Keratinocyte (primary cell): ENCODE measurements at regions not wholly inside any gene's neighbourhood (a gene's known extent, or its start where the extent isn't known, plus 50 kb on each side); places are given as distances from the start of the nearest gene placed in this dataset.

Source experiments
- DNase-seq: peaks from one replicate; pipeline ENCODE4 v3.0.0-alpha.2; 2011; ENCODE audit warnings: low read depth, missing footprints, low spot score
- FAIRE-seq: peaks from 2 replicates; lab custom pipeline; 2011; peaks lifted over from hg19 to GRCh38; lab: Jason Lieb, UNC
- H2AFZ ChIP-seq: 2 replicates; pipeline ENCODE4 v1.6.0; 2012; ENCODE audit warnings: low read length, control low read depth, inconsistent platforms; ENCODE audit not compliant: control insufficient read depth
- H3K27ac ChIP-seq: 2 replicates; pipeline ENCODE4 v1.5.1; 2011; ENCODE audit warnings: low read length; ENCODE audit not compliant: control insufficient read depth, insufficient read depth
- H3K27me3 ChIP-seq: 3 replicates; pipeline ENCODE4 v1.6.0; 2011; ENCODE audit warnings: low read length; ENCODE audit not compliant: control insufficient read depth, insufficient read depth; ENCODE audit errors: extremely low read depth
- H3K36me3 ChIP-seq, 2 experiments: 2 replicates in 1 of 2; 3 replicates in 1 of 2; pipeline ENCODE4 v1.5.1; 2011; ENCODE audit warnings: low read length in 2 of 2, mild to moderate bottlenecking in 1 of 2; ENCODE audit not compliant: control insufficient read depth in 2 of 2, insufficient read depth in 2 of 2; ENCODE audit errors: extremely low read depth in 1 of 2
- H3K4me1 ChIP-seq: 3 replicates; pipeline ENCODE4 v1.5.1; 2011; ENCODE audit warnings: low read length; ENCODE audit not compliant: control insufficient read depth, insufficient read depth; ENCODE audit errors: extremely low read depth
- H3K4me2 ChIP-seq: 3 replicates; pipeline ENCODE4 v1.6.0; 2011; ENCODE audit warnings: low read depth, low read length; ENCODE audit not compliant: control insufficient read depth, insufficient read depth; ENCODE audit errors: extremely low read depth
- H3K4me3 ChIP-seq, 3 experiments: fragments of 200-600 bp in 1 of 3; sonication (generic) in 1 of 3; 2 replicates in 2 of 3; 3 replicates in 1 of 3; pipeline ENCODE4 v1.5.1; 2011 to 2016; ENCODE audit warnings: low read length in 3 of 3, mild to moderate bottlenecking in 3 of 3, control low read depth in 2 of 3, inconsistent platforms in 1 of 3, low read depth in 1 of 3, mixed read lengths in 1 of 3, mixed run types in 1 of 3, moderate library complexity in 1 of 3; ENCODE audit not compliant: control insufficient read depth in 2 of 3, insufficient read depth in 2 of 3; ENCODE audit errors: extremely low read depth in 1 of 3
- H3K79me2 ChIP-seq: 2 replicates; pipeline ENCODE4 v1.6.0; 2012; ENCODE audit warnings: low read length; ENCODE audit not compliant: control insufficient read depth, insufficient read depth
- H3K9ac ChIP-seq: 3 replicates; pipeline ENCODE4 v1.6.0; 2011; ENCODE audit warnings: low read length; ENCODE audit not compliant: control insufficient read depth, insufficient read depth; ENCODE audit errors: extremely low read depth
- H3K9me1 ChIP-seq: 3 replicates; pipeline ENCODE4 v1.6.0; 2011; ENCODE audit warnings: low read length; ENCODE audit not compliant: control insufficient read depth, insufficient read depth; ENCODE audit errors: extremely low read depth
- H3K9me3 ChIP-seq: 2 replicates; pipeline ENCODE4 v1.5.1; 2012; ENCODE audit warnings: low read depth, low read length; ENCODE audit not compliant: control insufficient read depth
- H4K20me1 ChIP-seq: 3 replicates; pipeline ENCODE4 v1.6.0; 2011; ENCODE audit warnings: low read length; ENCODE audit not compliant: control insufficient read depth, insufficient read depth; ENCODE audit errors: extremely low read depth
- CTCF ChIP-seq, 3 experiments: IDR thresholded peaks in 1 of 3; conservative IDR thresholded peaks in 1 of 3; optimal IDR thresholded peaks in 1 of 3; 2 replicates in 2 of 3; 3 replicates in 1 of 3; pipeline versions ENCODE3 to v1.5.1; 2011; ENCODE audit warnings: low read length in 3 of 3, mild to moderate bottlenecking in 3 of 3, moderate library complexity in 2 of 3, control low read depth in 1 of 3, inconsistent platforms in 1 of 3; ENCODE audit not compliant: insufficient read depth in 2 of 3; ENCODE audit errors: extremely low read depth in 1 of 3
- EZH2 ChIP-seq: IDR thresholded peaks from one replicate; pipeline ENCODE4 v1.6.1; 2012; ENCODE audit warnings: inconsistent platforms, mild to moderate bottlenecking, low read length, moderate library complexity
- dilution Hi-C: fragments of 300-500 bp; cut with MboI; formaldehyde crosslinking; loops from one replicate; pipeline ENCODE4 v1.7.0; 2020; ENCODE audit warnings: low sequenced_read_pairs; ENCODE audit not compliant: extremely low pct_ligation_motif_present

- FAIRE-seq: no peak
- dilution Hi-C loops: no loop called here
- no peaks in the 10 kb centered on the region for H3K36me3 ChIP-seq
- no peaks in the 10 kb centered on the region for H3K9me3 ChIP-seq
- H4K20me1 ChIP-seq: no peaks in the 10 kb centered on the region
- no peaks in the 10 kb centered on the region for H3K4me1 ChIP-seq
- H3K4me3 ChIP-seq: no peak overlapping the region
- TF ChIP-seq CTCF (optimal IDR thresholded peaks at IDR 0.05 in 1 of 3, IDR thresholded peaks at IDR 0.05 in 1 of 3, conservative IDR thresholded peaks at IDR 0.05 in 1 of 3; ENCODE audit: extremely low read depth in 1 of 3, insufficient read depth in 2 of 3, low read length in 3 of 3) (no peak), EZH2 (no peak)
- H3K79me2 ChIP-seq: no peaks in the 10 kb centered on the region
- no peak overlapping the region for H3K4me2 ChIP-seq
- no peak overlapping the region for H2AFZ ChIP-seq
- DNase-seq: no peak
- H3K27ac ChIP-seq: no peak overlapping the region
- no peaks in the 10 kb centered on the region for H3K9me1 ChIP-seq
- no peak overlapping the region for H3K9ac ChIP-seq
- no peaks in the 10 kb centered on the region for H3K27me3 ChIP-seq
These were observed 187.2 kb upstream of the RBBP8 start for GRCh38 chr18:22745966-22746365.

GRCh38 chr18:22752014-22752413, 181.1 kb upstream of the RBBP8 start:
- no peaks in the 10 kb centered on the region for H4K20me1 ChIP-seq
- H3K36me3 ChIP-seq: no peaks in the 10 kb centered on the region
- DNase-seq (no peak), FAIRE-seq (no peak)
- no peak overlapping the region for H3K27ac ChIP-seq
- H3K27me3 ChIP-seq: no peaks in the 10 kb centered on the region
- H3K9me1 ChIP-seq: no peaks in the 10 kb centered on the region
- dilution Hi-C loops: no loop called here
- no peaks in the 10 kb centered on the region for H3K79me2 ChIP-seq
- TF ChIP-seq CTCF (optimal IDR thresholded peaks at IDR 0.05 in 1 of 3, IDR thresholded peaks at IDR 0.05 in 1 of 3, conservative IDR thresholded peaks at IDR 0.05 in 1 of 3; ENCODE audit: extremely low read depth in 1 of 3, insufficient read depth in 2 of 3, low read length in 3 of 3) (no peak), EZH2 (no peak)
- no peak overlapping the region for H3K4me2 ChIP-seq
- H2AFZ ChIP-seq: no peak overlapping the region
- H3K9ac ChIP-seq: no peak overlapping the region
- no peaks in the 10 kb centered on the region for H3K9me3 ChIP-seq
- no peak overlapping the region for H3K4me3 ChIP-seq
- no peaks in the 10 kb centered on the region for H3K4me1 ChIP-seq
